ENCODE measurements at regions not wholly inside any gene's neighbourhood (a gene's known extent, or its start where the extent isn't known, plus 50 kb on each side); places are given as distances from the start of the nearest gene placed in this dataset.

DNA sequence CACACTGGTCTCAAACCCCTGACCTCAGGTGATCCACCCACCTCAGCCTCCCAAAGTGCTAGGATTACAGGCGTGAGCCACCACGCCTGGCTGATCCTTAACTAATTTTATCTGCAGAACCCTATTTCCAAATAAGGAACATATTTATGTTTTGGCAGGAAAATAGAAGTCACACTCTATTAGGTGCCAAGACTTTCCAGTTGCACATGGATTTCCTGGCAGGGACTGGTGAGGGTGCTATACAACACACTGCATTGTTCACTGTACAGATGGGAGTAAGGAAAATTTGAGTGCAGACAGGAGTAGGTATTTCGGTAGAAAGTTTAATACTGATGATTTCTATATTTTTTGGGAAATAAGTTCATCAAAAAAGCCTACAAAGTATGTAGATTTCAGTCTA lies 605.3 kb upstream of the B3GALT2 start:
- DNase-seq (ENCODE audit: low read depth), result no peak

DNA sequence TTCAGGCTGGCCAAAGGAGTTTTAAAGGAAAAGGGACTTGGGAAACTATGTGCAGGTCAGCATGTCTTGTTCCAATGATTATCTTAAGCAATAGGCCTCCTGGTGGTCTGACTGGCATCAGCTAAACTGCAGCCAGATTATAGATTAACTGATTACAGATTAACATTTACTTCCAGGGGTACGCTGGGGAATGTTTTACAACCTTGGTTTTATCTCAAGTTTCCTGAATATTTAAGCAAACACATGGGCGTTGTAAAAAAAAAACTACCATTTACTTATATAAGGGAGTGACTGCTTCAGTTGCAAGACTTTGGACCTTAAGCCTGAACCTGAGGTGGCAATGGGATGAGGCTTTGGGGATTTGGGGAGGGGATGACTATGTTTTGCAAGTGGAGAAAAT lies 600.6 kb upstream of the B3GALT2 start:
- no peak for DNase-seq (ENCODE audit: low read depth)

DNA sequence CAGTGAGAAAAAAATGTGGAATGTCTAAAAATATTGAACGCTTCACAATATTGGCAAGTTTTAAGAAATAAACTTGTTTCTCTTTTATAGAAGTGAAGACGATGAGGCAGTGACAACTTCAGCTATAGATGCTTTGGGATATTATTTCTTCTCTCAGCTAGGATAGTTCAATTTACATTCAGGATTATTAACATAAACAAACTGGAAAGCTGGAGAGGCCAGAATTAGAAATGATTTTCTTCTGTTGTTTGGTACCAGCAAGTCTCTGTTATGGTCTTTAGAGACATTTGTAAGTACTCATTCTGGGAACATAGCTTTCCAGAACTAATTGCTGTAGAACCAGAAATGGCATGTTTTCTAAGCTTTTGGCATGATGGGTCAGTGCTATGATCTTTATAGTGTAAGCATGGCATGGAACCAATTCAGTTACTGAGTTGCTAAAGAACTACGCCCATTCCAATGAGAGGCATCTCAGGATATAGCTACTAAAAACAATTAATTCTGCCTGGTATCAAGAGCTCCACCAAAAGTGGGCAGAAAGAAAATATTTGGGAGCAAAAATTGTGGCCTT lies 599.5 kb upstream of the B3GALT2 start:
- no peak for DNase-seq (ENCODE audit: low read depth)

DNA sequence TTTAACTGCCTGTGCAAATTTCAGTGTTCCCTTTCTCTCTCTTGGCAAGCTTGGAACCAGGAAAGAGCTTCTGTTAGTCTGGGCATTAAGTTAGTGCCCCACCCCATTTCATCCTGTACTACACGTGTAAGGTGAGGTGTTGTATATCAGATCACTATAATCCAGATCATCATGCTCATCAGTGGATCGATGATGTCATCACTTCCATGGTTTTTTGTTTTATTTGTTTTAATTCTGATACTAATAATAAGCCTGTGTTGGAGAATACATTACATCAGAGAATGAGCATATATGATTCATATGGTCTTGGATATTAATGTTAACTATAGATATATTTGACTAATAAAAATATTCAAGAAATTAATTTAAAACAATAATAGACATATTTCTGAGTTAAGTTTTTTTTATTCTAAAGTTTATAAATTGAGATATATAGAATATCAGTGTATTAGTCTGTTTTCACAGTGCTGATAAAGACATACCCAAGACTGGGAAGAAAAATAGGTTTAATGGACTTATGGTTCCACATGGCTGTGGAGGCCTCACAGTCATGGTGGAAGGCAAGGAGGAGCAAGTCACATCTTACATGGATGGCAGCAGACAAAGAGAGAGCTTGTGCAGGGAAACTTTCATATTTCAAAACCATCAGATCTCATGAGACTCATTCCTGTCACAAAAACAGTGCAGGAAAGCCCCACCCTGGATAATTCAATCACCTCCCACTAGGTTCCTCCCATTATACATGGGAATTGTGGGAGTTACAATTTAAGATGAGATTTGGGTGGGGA lies 588.3 kb upstream of the B3GALT2 start:
- DNase-seq (ENCODE audit: low read depth), result no peak

DNA sequence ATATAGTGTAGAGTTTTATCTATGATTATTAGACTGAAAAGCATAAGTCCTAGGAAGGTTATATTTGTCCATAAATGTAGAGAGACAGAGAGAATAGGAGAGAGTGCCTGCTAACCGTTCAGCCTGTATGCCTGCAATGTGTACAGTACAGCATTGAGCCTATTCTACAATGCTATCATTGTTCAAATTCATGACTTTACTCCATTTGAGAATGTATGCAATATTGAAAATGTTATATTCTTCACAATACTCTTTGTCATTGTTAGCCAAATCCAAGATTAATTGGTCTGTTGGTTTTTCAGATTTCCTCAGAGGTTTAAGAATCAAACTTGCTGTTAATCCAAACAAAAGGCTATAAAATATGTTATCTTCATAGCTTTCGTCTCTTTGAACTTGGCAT lies 585.2 kb upstream of the B3GALT2 start:
- DNase-seq (ENCODE audit: low read depth), result no peak

DNA sequence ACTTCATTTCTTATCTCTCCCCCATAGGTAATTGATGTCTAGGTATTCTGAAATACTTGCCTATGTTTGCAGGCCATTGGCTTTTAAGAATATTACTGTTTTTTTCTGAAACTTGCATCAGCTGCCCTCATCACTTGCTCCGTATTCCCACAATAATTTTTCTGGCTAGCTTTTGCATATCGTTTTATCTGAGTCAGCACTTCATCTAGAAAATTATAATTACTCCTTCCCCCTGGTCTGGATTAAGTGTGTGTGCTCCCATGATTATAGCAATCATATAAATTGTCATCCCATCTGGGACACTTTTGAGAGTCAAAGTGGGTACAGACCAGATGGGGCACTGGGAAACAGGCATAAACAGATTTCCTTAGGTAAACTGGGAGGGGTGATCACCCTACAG lies 583.2 kb upstream of the B3GALT2 start:
- DNase-seq (ENCODE audit: low read depth), result no peak

DNA sequence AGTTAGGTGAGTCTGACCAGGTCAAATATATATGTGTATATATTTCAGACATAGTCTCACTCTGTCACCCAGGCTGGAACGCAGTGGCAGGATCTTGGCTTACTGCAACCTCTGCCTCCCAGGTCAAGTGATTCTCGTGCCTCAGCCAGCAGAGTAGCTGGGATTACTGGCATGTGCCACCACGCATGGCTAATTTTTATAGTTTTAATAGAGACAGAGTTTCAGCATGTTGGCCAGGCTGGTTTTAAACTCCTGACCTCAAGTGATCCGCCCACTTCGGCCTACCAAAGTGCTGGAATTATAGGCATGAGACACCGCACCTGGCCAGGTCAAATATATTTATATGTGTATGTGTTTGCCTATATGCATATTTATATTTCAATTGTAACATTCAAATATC lies 581.5 kb upstream of the B3GALT2 start:
- no peak for DNase-seq (ENCODE audit: low read depth)

DNA sequence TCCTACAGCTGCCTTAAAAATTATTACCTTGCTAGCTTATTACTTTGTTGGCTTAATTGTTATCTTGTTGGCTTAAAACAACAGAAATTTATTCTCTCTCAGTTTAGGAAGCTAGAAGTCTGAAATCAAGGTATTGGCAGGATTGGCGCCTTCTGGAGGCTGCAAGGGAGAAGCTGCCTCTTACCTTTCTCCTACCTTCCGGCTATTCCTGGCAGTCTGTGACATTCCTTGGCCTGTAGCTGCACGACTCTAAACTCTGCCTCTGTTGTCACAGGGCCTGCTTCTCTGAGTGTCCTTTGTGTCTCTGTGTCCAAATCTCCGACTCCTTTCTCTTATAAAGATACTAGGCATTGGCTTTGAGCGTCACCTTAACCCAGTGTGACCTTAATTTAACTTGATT lies 579.9 kb upstream of the B3GALT2 start:
- DNase-seq (ENCODE audit: low read depth), result no peak

DNA sequence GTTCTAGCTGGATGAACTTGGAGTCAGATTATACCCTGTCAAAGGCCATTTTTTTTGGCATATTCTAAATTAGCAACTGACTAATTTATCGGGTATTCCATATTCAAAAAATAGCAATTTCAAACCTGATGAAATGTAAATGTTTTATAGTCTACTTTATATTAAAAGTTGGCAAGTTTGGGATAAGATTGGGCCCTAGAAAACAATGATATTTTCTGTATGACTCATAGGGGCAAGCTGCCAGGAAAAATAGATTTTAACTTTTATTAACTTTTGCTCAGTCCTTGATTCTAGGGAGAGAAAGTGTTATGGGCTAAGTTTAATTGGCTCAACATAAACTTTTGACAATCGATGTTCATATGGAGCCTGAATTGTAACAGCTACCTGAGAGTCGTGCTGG lies 576.9 kb upstream of the B3GALT2 start:
- DNase-seq (ENCODE audit: low read depth), result no peak

DNA sequence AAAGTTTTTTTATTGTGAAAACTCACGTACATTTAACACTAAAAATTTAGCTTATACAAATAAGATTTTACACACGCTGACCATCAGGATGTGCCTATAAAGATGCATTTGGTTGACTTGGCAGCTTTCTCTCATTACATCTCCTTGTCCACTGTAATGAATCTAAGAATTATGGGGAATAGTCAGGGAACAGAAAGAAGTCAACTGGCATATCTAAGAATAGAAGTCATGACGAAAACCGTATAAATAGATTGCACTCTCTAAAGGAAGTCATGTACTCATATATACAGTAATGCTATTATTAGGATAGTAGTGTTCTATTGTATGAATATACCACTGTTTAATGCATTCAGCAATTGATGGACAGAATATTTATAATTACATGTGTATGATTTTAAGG lies 575.8 kb upstream of the B3GALT2 start:
- DNase-seq (ENCODE audit: low read depth), result no peak

DNA sequence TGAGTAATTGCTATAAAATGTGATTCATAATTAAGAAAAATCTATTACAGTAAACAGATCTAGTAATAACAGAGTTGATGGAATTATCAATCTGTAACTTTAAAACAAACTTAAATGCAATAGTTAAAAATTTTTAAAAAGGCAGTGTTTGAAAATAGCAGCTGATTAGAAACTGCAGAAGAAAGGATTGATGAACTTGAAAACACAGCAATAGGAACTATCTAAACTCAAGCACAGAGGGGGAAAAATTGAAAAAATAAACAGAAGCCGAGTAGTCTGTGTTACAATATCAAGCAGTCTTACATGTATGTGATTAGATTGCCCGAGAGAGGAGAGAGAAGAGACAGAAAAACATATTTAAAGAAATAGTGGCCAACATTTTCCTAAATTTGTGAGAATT lies 569.0 kb upstream of the B3GALT2 start:
- no peak for DNase-seq (ENCODE audit: low read depth)

DNA sequence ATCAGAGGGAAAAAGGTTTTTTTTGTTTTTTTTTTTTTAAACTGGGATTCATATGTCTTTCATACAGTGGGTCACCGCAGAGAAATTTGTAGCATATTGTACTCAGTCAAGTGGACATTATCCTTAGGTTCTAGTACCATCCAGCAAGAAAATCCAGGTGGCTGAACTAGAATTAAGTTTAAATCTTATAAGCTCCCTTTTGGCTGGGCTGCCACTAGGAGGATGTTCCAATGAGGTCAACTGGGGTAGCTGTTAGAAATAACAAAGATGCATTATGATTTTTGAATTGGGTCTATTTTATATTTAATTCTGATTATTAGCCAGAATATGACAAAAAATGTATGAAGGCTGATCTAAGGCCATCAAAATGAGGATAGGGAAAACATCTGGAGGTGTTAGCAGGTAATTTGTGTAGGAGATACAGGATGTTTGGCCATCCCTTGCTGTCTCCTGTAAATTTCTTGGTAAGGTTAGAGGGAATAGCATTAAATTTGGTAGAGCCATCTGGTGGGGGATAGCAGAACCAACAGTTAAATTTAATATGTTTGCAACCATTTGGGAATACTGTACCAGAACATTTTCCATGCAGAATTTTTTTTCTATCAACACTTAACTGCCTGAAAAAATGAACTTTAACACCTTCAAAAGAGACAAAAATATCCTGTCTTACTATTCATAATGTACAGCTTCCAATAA lies 568.5 kb upstream of the B3GALT2 start:
- DNase-seq (ENCODE audit: low read depth), result no peak

DNA sequence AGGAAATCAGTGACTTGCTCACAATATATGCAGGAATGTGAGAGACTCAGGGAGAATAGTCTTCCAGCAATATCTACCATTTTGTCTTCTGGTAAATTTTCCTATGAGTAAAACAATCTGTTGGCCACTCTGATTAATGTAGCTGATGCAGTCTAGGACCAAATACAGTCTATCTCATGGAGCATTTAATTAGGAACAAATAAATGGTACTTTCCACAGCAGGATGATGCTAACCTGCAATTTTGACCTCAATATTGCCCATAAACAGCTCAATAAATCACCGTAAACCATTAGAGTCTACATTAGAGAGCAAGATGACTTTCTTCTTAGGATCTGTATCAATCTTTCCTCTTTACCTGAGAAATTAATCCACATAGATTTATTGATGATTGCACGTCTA lies 567.7 kb upstream of the B3GALT2 start:
- DNase-seq (ENCODE audit: low read depth), result no peak

DNA sequence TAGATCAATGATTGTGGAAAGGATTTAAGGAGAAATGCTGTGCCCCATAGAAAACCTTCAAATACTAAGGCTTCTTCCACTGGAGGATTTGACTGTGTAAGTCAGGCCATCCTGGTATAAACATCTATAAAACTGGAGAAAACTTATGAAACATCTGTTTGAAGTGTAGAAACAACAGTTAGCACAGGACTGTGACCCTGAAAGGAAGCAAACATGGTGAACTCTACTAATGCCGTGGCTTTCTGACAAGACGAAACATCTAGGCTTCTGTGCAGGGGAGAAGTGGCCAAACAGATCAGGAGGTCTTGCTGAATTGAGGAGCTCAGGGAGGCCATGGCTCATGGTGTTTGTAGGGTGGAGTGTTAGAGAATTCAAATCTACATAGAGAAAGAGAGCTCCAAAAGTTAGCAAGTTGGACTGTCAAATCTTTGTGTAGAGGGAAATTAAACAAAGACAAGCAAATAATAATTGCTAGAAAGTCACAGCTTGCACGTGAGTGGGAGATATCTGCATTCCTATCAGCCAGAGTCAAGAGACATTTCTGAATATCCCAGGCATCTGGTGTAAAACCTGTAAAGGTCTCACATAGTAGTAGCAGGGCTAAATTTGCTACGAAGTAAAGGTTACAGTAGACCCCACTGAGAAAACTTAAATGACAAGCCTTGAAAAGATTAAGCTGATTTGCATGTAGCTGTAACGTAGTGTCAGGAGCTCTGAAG lies 566.8 kb upstream of the B3GALT2 start:
- DNase-seq (ENCODE audit: low read depth), result no peak

DNA sequence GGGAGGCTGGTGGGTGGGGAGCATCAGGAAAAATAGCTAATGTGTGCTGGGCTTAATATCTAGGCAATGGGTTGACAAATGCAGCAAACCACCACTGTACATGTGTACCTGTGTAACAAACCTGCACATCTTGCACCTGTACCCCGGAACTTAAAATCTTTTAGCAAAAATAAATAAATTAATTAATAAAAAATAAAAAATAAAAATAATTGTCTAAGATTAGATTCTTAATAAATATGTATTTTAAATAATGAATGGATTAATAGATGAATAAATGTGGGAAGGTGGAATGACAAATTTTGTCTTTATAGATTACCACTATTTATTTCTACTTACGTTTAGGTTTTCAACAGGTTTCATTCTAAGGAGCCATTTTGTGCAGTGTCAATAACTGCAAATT lies 563.5 kb upstream of the B3GALT2 start:
- DNase-seq (ENCODE audit: low read depth), result no peak

DNA sequence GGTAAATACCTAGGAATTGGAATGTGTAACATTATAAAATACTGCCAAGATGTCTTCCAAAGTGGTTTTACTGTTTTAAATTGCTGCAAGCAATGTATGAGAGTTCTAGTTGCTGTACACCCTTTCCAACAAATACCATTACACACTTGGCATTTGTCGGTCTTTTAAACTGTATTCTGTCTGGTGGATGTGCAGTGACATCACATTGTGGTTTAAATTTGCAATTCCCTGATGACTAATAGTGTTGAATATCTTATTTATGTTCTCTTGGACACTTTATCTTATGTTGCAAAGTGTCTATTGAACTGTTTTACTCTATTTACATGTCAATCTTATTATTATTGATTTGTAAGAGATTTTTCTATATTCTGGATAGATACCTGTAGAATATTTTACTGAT lies 561.2 kb upstream of the B3GALT2 start:
- no peak for DNase-seq (ENCODE audit: low read depth)

DNA sequence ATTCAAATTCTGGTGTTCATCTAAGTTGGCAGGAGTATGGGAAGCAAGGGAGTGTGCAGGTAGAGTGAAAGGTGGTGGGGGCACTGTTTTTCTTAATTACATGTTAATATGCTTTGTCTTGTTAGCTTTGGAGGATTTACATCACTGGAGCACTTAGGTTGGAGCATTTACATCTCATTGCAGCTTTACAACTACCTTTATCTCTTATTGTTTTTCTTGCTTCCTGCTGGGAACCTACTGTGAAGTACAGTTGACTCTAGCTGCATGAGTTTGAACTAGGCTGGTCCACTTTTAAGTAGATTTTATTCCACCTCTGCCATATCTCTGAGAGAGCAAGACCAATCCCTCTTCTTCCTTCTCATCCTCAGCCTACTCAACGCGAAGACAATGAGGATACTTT lies 554.8 kb upstream of the B3GALT2 start:
- no peak for DNase-seq (ENCODE audit: low read depth)

DNA sequence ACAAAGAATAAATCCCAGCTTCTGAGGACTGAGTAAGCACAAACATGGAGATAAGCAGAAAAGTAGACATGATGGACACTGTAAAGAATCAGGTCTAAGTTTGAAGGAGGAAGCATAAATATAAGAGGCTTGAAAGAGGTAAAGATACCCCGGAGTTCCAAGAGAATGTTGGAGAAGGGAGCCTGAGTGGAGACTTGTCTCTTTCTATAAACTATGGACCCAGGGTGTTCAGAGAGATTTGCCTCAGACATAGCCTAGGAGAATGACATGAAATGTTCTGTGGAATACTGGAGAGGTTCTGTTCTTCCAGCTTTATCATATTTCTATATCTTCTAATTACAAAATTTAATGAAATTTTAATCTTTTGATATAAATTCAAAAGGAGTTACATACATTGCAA lies 554.3 kb upstream of the B3GALT2 start:
- DNase-seq (ENCODE audit: low read depth), result no peak

DNA sequence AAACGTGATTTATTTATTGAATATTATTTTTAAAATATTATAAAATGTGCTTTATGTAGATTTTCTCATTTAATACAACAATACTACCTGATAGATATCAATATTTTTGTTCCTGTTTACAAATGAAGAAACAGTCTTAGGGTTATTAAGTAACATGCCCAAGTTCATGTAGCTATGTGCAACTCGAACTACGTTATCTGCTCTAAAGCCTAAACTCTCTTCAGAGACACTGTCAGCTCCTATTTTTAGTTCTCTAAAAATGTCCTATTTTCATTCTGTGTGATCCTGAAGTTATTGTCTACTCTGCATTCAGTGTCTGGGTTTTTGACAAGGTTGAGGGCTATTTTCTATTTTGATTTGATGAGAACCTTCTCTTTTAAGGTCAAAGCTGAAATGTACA lies 550.1 kb upstream of the B3GALT2 start:
- DNase-seq (ENCODE audit: low read depth), result no peak

DNA sequence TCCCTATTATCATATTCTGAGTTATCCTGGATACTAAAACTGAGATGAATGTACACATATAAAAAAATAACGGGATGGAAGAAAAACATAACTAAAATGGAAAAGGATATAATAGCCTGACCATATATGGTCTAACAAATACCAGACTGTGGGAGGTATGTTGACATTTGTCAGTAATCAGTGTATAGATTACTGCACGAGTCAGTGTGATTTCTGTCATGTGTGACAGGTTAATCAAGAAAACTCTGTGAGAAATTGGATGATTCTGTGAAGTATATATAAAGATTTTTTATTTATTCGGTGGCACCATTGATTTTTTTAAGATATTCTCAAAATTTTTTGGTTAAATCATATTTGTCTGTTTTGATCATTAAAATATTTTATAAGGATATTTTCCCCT lies 547.3 kb upstream of the B3GALT2 start:
- no peak for DNase-seq (ENCODE audit: low read depth)

DNA sequence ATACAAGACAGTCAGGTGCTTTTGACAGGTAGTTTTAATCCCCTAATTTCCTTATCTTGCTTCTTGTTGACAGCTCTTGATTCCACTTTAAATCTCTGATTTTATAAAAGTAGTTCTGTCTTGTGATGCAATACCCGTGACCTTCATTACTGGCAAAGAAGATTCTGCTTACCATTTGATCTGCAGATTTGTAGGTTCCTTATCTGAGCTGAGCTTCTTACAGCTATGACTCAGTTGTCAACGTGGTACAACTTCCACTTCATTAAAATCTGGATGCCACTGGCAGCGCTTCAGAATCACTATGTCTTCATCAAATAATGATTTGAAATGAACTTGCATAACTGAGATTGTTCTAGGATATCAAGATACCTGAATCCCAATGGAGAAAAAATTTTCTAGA lies 543.6 kb upstream of the B3GALT2 start:
- DNase-seq (ENCODE audit: low read depth), result no peak

DNA sequence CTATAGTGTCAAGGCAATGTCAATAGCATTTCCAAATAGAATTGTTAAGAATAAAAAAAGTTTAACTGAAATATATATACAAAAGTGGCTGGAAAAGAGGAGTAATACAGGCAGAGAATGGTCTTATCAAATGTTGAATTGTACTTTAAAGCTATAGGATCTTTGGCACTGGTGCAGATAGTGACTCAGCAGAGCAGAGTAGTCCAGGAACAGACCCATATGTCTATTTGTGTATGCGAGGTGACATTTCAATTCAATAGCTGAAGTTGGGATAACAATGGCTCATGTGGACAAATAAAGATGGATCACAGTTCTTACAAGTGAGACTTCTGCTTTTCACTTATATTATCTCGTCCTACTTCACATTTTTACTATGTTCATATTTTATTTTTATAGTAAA lies 543.0 kb upstream of the B3GALT2 start:
- no peak for DNase-seq (ENCODE audit: low read depth)

DNA sequence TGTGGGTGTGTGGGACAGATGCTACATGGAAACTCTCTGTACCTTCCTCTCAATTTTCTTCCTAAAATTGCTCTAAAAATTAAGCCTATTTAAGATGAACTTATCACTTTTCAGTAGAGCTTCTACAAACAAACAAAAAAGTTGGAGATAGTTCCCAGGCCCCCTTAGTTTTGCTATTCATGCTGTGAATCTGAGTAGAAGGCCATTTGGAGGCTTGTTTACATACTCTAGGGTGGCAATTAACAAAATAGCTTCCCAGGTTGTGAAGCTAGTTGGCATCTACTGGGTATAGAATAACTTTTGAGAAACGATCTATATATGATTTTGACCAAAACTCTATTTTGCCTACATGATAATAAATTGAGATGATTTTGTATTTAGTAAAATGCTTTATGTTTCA lies 541.4 kb upstream of the B3GALT2 start:
- DNase-seq (ENCODE audit: low read depth), result no peak
